Activated CD8-positive, alpha-beta T cell treated with anti-CD3 and anti-CD28 coated beads, Interleukin-2, amount 10 ng/mL, durations not matched to agents 7 days and 5 days (primary cell): ENCODE measurements at regions not wholly inside any gene's neighbourhood (a gene's known extent, or its start where the extent isn't known, plus 50 kb on each side); places are given as distances from the start of the nearest gene placed in this dataset.

Experiments used
- ATAC-seq: fragments of 150-1000 bp; cut with Tn5 transposase; one replicate; pipeline ENCODE4 v1.10.0; 2021; ENCODE audit warnings: moderate library complexity
- CTCF ChIA-PET: fragments of 350-600 bp; sonication (Branson Sonifier 250); formaldehyde crosslinking; loops from one replicate; lab custom pipeline; 2021; ENCODE audit warnings: antibody characterized with exemption; lab: Charles Lee
- POLR2A ChIA-PET: fragments of 350-600 bp; sonication (Branson Sonifier 250); formaldehyde crosslinking; loops from one replicate; lab custom pipeline; 2021; ENCODE audit warnings: antibody characterized with exemption; lab: Charles Lee
- DNase-seq: peaks from one replicate; pipeline ENCODE4 v3.0.0-alpha.2; 2020
- H3K27ac Mint-ChIP-seq: one replicate; pipeline ENCODE4 v1.8.0; 2021; ENCODE audit warnings: mild to moderate bottlenecking, mixed read lengths
- H3K27me3 Mint-ChIP-seq: one replicate; pipeline ENCODE4 v1.8.0; 2021; ENCODE audit warnings: low read depth, mixed read lengths
- H3K36me3 Mint-ChIP-seq: one replicate; pipeline ENCODE4 v1.8.0; 2021; ENCODE audit warnings: low read depth, mixed read lengths
- H3K4me1 Mint-ChIP-seq: one replicate; pipeline ENCODE4 v1.8.0; 2021; ENCODE audit warnings: low read depth, mixed read lengths
- H3K4me3 Mint-ChIP-seq: one replicate; pipeline ENCODE4 v1.8.0; 2021; ENCODE audit warnings: mild to moderate bottlenecking, mixed read lengths
- H3K9me3 Mint-ChIP-seq: one replicate; pipeline ENCODE4 v1.8.0; 2022; ENCODE audit warnings: mixed read lengths; ENCODE audit not compliant: insufficient read depth

DNA sequence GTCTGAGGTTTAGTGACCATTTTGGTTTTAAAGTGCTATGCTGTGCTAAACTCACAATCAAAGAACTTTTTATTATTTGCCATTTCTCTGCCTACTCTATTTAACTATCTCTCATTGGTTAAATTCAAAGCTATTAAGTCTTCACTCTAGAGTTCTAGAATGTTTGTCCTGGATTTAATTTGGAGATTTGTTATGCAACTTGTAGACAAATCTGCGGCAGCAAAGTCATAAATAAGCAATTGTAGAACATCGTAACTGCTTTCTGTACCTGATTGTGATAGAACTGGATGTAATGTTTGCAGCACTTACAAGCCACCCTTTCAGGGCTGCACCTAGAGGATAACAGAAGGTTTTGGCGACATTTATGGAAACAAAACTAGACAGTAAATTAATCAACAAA is 566.5 kb upstream of the ADGRL2 start:
- no peaks in the 10 kb centered on the region for H3K9me3 Mint-ChIP-seq
- H3K27me3 Mint-ChIP-seq: no peaks in the 10 kb centered on the region
- H3K4me1 Mint-ChIP-seq: no peaks in the 10 kb centered on the region
- H3K36me3 Mint-ChIP-seq: no peaks in the 10 kb centered on the region
- ChIA-PET CTCF (no interaction called here), POLR2A (no interaction called here)
- DNase-seq: no peak
- ATAC-seq: no peak
- no peak overlapping the region for H3K4me3 Mint-ChIP-seq
- no peak overlapping the region for H3K27ac Mint-ChIP-seq

DNA sequence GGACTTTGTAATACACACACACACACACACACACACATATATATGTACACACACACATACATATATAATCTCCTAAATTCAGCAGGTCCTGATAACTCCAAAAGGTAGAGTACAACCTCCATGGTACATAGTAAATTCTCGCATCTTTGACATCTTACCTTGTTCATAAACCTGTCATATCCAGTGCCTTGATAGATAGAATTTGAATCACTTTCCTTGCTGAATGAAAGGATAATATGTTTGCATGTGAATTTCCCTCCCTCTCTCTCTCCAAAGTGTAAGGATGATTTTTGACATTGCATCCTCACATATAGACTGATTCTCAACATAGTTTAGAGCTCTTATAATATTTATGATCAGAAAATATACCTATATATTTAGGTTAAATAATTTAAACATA is 567.1 kb upstream of the ADGRL2 start:
- no peak overlapping the region for H3K27ac Mint-ChIP-seq
- ATAC-seq: no peak
- no peaks in the 10 kb centered on the region for H3K9me3 Mint-ChIP-seq
- ChIA-PET POLR2A (no interaction called here), CTCF (no interaction called here)
- no peaks in the 10 kb centered on the region for H3K4me1 Mint-ChIP-seq
- H3K4me3 Mint-ChIP-seq: no peak overlapping the region
- H3K27me3 Mint-ChIP-seq: no peaks in the 10 kb centered on the region
- H3K36me3 Mint-ChIP-seq: no peaks in the 10 kb centered on the region
- no peak for DNase-seq

DNA sequence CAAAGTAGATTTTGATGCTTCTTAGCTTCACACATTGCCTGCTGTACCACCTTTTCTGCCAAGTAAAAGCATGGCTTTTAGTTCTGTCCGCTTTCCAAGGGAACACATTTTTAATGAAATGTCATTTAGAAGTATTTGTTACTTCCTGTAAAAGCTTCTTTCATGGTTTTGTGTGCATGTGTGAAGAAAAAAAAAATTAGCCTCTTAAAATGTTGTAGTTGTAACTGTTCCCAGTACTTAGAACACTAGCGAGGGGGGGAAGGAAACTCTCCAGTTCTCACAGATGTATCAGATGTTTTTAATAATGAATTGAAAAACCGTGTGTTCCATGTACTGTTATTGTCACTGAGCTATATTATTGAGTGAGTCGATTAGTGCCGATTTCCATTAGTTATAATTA is 568.3 kb upstream of the ADGRL2 start:
- DNase-seq (no peak), ATAC-seq (no peak)
- ChIA-PET CTCF (no interaction called here), POLR2A (no interaction called here)
- Mint-ChIP-seq H3K27me3 (no peaks in the 10 kb centered on the region), H3K4me1 (no peaks in the 10 kb centered on the region), H3K27ac (no peak overlapping the region), H3K36me3 (no peaks in the 10 kb centered on the region), H3K9me3 (no peaks in the 10 kb centered on the region), H3K4me3 (no peak overlapping the region)

DNA sequence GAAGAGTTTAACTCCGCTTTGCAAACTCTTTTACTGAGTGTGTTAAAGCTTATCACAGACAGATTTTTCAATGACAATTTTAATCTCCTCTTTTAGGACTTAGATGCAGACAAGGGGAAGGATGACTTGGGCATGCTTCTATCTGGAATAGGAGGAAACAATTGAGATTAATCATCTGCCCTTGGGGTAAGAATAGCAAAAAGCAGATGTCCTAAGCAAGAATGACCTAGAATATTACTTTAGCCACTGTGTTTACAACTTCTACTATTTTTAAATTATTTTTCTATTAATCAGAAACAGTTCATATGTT is 569.0 kb upstream of the ADGRL2 start:
- ChIA-PET POLR2A (no interaction called here), CTCF (no interaction called here)
- H3K27ac Mint-ChIP-seq: no peak overlapping the region
- H3K36me3 Mint-ChIP-seq: no peaks in the 10 kb centered on the region
- ATAC-seq: no peak
- DNase-seq: no peak
- H3K9me3 Mint-ChIP-seq: no peaks in the 10 kb centered on the region
- no peak overlapping the region for H3K4me3 Mint-ChIP-seq
- no peaks in the 10 kb centered on the region for H3K4me1 Mint-ChIP-seq
- H3K27me3 Mint-ChIP-seq: no peaks in the 10 kb centered on the region

DNA sequence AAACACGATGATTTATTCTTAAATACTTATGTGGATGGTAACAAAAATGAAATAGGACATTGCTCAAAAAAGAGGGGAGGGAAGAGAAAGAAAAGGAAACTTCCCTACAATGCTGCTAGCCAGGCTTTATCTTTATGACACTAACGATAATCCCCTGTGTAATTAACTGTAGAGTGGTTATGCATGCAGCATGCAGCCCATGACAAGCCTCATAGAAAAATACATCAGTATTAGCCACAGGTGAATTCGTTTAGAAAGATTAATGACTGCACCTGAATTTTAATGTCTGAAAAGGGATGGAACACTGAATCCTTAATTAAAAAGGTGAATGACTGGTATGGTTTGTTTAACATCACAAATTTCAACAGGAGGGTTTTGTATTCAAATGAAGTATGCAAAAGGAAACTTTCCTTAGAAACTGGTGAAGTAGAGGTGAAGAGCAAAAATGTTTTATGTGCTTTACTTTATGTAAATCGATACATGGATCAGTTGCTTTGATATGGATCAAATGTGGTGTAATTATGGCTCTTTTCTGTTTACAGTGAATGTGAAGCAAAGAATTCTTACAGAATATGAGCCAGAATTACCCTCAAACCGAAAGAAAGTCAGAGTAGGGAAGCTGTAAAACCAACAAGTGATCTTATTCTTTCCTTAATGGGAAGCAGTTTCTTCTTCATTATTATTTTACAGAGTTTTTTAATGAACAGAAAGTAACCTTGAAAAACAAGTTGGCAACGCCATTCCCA is 569.6 kb upstream of the ADGRL2 start:
- CTCF ChIA-PET: no interaction called here
- Mint-ChIP-seq H3K27ac (no peak overlapping the region), H3K4me1 (no peaks in the 10 kb centered on the region), H3K9me3 (no peaks in the 10 kb centered on the region), H3K27me3 (no peaks in the 10 kb centered on the region), H3K4me3 (no peak overlapping the region), H3K36me3 (no peaks in the 10 kb centered on the region)
- ATAC-seq (no peak), DNase-seq (no peak)
- POLR2A ChIA-PET: no interaction called here

DNA sequence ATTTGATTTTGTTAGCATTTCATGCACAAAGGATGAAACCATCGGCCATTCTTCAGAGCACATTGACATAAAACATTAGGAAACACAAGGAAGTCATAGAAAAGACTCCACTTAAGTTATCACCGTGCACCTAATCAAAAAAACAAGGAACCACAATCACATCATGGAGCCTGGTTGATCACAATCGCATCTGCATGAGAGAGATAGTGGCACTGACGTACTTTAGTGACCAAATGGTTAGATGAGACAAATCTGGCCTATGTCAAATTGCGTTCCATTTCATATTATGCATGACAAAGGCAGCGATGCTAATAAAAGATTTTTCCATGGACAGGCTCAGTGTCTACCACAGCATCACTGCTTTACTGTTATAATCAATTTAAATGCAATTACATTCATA is 571.8 kb upstream of the ADGRL2 start:
- Mint-ChIP-seq H3K27ac (no peak overlapping the region), H3K4me1 (no peaks in the 10 kb centered on the region), H3K27me3 (no peaks in the 10 kb centered on the region), H3K36me3 (no peaks in the 10 kb centered on the region), H3K9me3 (peaks cover 3% of the 10 kb centered on the region), H3K4me3 (no peak overlapping the region)
- ChIA-PET POLR2A (no interaction called here), CTCF (no interaction called here)
- ATAC-seq (no peak), DNase-seq (no peak)

DNA sequence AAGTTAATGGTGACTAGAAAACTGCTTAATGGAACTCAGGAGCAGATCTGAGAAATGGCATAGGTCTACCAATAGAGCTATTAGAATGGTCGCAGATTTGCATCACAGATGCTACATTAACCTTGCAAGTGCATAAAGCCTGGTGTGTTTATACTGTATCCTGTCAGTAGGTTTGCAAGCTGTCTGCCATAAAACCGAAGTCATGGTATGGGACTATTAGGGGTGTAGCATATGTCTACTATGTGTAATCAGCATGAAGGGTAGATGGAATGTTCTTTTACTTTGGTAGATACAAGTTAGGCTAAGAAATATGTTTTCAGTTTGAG is 574.2 kb upstream of the ADGRL2 start:
- POLR2A ChIA-PET: no interaction called here
- H3K36me3 Mint-ChIP-seq: no peaks in the 10 kb centered on the region
- H3K27ac Mint-ChIP-seq: no peak overlapping the region
- H3K4me1 Mint-ChIP-seq: no peaks in the 10 kb centered on the region
- DNase-seq: no peak
- CTCF ChIA-PET: no interaction called here
- no peaks in the 10 kb centered on the region for H3K27me3 Mint-ChIP-seq
- no peak for ATAC-seq
- H3K4me3 Mint-ChIP-seq: no peak overlapping the region
- H3K9me3 Mint-ChIP-seq: peaks cover 3% of the 10 kb centered on the region

DNA sequence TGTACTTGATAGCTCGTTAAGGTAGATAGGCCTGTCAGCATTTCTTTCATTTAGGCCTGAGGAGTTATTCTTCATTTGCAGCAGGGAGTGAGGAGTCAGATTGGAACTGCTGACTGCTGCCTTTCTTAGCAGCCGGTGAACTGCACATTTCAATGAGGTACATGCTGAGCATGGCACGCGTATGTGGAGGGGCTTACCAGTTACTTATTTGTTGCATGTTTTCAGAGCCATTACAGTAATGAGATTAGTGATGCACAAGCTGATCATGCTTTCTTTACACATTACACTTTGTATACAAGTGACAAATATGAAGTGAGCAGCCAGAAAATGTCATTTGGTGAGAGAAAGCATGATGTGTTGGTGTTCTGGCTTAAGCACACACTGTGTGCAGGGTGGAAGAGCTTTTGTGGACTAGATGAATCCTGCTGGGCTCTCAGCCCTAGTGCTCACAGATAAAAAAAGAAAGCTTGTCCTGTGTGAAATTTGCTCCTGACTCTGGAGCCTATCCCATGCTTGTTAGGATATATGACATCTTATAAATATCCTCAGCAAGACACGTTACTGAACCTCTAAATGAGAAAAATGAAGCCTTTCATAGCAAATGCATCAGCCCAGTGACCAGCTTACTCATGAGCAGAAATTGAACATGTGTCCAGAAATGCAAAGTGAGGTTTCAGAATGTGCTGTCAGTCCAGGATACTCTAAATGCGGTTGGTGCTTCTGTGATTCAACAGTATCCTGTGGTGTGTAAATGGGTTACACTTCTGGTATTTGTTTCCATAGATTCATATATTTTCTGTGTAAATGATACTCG is 574.7 kb upstream of the ADGRL2 start:
- Mint-ChIP-seq H3K4me1 (no peaks in the 10 kb centered on the region), H3K27me3 (no peaks in the 10 kb centered on the region), H3K36me3 (no peaks in the 10 kb centered on the region), H3K27ac (no peak overlapping the region), H3K4me3 (no peak overlapping the region), H3K9me3 (peaks cover 6% of the 10 kb centered on the region)
- ATAC-seq: no peak
- POLR2A ChIA-PET: no interaction called here
- CTCF ChIA-PET: no interaction called here
- DNase-seq: no peak

DNA sequence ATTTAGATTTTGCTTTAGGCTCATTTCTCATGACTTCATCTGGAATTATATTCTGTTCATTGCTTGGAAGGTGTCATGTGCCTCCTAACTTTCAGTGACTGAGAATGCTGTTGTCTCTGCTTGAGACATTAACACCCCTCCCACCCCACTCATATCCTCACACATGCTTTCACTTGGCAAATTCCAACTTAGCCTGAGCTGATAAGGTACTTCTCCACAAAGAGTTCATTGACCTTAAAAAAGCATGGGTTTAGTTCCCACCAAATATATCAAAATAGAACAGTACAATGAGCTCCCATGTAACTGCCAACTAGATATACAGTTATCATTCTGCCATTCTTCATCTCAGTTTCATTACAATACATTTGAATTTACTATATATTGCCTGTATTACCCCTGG is 576.5 kb upstream of the ADGRL2 start:
- CTCF ChIA-PET: no interaction called here
- no peaks in the 10 kb centered on the region for H3K27me3 Mint-ChIP-seq
- peaks cover 6% of the 10 kb centered on the region for H3K9me3 Mint-ChIP-seq
- H3K4me1 Mint-ChIP-seq: no peaks in the 10 kb centered on the region
- no peak overlapping the region for H3K27ac Mint-ChIP-seq
- DNase-seq (no peak), ATAC-seq (no peak)
- H3K4me3 Mint-ChIP-seq: no peak overlapping the region
- H3K36me3 Mint-ChIP-seq: no peaks in the 10 kb centered on the region
- POLR2A ChIA-PET: no interaction called here

DNA sequence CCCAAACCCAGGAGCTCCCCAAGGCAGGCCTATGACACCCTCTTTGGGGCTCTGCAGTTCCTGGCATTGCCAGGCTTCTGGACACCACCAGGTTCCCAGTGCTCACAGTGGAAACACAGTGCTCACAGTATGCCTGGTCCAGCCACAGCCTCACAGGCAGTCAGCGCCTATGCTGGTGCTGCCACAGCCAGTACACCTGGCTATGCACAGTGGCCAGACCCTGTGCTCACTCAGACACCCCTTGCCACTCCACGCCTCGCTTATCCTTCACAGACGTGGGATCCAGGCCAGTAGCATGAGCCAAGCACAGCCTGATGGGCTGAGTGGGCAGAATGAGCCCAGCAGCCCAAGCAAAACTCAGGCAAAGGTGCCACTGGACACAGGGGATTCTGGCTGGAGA is 579.2 kb upstream of the ADGRL2 start:
- Mint-ChIP-seq H3K4me1 (no peaks in the 10 kb centered on the region), H3K27me3 (no peaks in the 10 kb centered on the region), H3K27ac (no peak overlapping the region), H3K9me3 (peaks cover 6% of the 10 kb centered on the region), H3K36me3 (no peaks in the 10 kb centered on the region), H3K4me3 (no peak overlapping the region)
- DNase-seq (no peak), ATAC-seq (no peak)
- POLR2A ChIA-PET: no interaction called here
- CTCF ChIA-PET: no interaction called here

DNA sequence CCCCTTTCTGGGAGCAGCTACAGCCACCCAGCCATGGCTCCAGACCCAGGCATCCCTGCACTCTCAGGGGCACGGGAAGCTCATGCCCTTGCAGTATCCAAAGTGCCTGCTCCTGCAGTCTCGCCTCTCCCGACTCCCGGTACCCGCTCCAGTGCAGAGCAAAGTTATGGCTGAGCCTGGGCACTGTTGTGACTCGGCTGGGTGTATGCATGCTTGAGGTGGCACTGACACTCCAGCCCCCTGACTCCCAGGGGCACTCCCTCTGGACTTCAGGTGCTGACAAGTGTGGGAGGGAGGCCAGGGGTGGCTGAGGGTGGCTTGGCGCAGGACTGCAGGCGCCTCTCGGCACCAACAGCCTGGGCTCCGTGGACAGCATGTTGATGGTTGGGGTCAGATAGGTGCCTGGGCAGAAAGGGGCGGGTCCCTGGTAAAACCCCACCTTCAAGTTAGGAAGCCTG is 580.1 kb upstream of the ADGRL2 start:
- Mint-ChIP-seq H3K27me3 (no peaks in the 10 kb centered on the region), H3K4me3 (no peak overlapping the region), H3K9me3 (peaks cover 6% of the 10 kb centered on the region), H3K36me3 (no peaks in the 10 kb centered on the region), H3K27ac (no peak overlapping the region), H3K4me1 (no peaks in the 10 kb centered on the region)
- ChIA-PET POLR2A (no interaction called here), CTCF (no interaction called here)
- DNase-seq (no peak), ATAC-seq (no peak)

DNA sequence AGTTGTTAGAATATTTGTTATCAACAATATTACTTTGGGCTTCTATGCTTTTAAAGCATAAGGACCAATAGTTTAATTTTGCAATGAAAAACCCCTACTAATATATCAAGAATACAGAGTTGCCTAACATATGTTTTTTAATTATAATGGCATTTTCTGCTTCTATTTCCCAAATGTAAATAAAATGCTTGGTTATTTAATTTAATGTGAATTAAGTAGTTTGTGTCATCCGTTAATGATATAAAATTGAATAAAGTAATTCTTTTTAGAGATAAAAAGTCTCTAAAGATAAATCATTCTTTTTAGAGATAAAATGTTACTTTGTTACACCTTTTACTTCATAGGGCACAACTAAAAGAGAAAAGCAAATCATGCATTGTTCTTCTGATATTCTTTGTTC is 583.7 kb upstream of the ADGRL2 start:
- Mint-ChIP-seq H3K27ac (no peak overlapping the region), H3K36me3 (no peaks in the 10 kb centered on the region), H3K4me3 (no peak overlapping the region), H3K27me3 (no peaks in the 10 kb centered on the region), H3K9me3 (peaks cover 3% of the 10 kb centered on the region), H3K4me1 (no peaks in the 10 kb centered on the region)
- ATAC-seq: no peak
- ChIA-PET POLR2A (no interaction called here), CTCF (no interaction called here)
- no peak for DNase-seq

DNA sequence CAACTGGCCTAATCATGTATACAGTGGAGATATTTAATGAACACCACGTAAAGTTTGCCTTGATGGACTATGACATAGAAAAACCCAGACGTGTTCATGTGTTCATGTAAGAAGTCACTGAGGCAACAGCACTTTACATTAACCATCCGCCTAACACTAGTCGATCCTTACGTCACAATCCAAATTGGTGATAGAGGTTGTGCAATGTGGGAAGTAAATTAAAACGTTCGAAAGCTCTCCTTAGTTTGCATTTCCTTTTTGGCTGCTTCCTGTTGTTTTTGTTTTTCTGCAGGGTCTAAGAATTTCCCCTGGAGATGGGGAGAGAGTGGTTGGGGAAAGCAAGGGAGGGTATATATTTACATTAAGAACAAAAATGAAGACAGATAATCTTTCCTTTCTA is 587.5 kb upstream of the ADGRL2 start:
- DNase-seq: no peak
- CTCF ChIA-PET: no interaction called here

More for the DNA sequence above, 587.5 kb upstream of the ADGRL2 start:
- no peaks in the 10 kb centered on the region for H3K9me3 Mint-ChIP-seq
- ATAC-seq: no peak
- no peaks in the 10 kb centered on the region for H3K36me3 Mint-ChIP-seq
- no peak overlapping the region for H3K27ac Mint-ChIP-seq
- H3K4me3 Mint-ChIP-seq: no peak overlapping the region
- POLR2A ChIA-PET: no interaction called here
- H3K4me1 Mint-ChIP-seq: no peaks in the 10 kb centered on the region
- H3K27me3 Mint-ChIP-seq: no peaks in the 10 kb centered on the region
